ENCODE measurements at regions not wholly inside any gene's neighbourhood (a gene's known extent, or its start where the extent isn't known, plus 50 kb on each side); places are given as distances from the start of the nearest gene placed in this dataset.

GRCh38 chr18:78884502-78884901, 95.1 kb upstream of the SALL3 start:
- no peak for TF ChIP-seq ISL1 (CRISPR knock-in tag; IDR thresholded peaks at IDR 0.05)
- no peak for TF ChIP-seq ZNF565 (CRISPR knock-in tag; conservative IDR thresholded peaks at IDR 0.05; ENCODE audit: low read depth)
- no peak for TF ChIP-seq CREB5 (CRISPR knock-in tag; IDR thresholded peaks at IDR 0.05; ENCODE audit: low read depth)
- TF ChIP-seq BACH2 (CRISPR knock-in tag; IDR thresholded peaks at IDR 0.05; ENCODE audit: borderline replicate concordance) = no peak
- no peak for TF ChIP-seq TCF4 (CRISPR knock-in tag; IDR thresholded peaks at IDR 0.05; ENCODE audit: borderline replicate concordance)
- no peak for TF ChIP-seq RARB (CRISPR knock-in tag; IDR thresholded peaks at IDR 0.05)
- no peak for TF ChIP-seq ZFP3 (CRISPR knock-in tag; IDR thresholded peaks at IDR 0.05)
- TF ChIP-seq ZNF70 (CRISPR knock-in tag; IDR thresholded peaks at IDR 0.05) = no peak
- no peak for TF ChIP-seq TSHZ2 (CRISPR knock-in tag; IDR thresholded peaks at IDR 0.05)
- no peak for TF ChIP-seq PPARA (CRISPR knock-in tag; IDR thresholded peaks at IDR 0.05; ENCODE audit: borderline replicate concordance)
- TF ChIP-seq TOX (CRISPR knock-in tag; IDR thresholded peaks at IDR 0.05; ENCODE audit: borderline replicate concordance) = no peak
- no peak for TF ChIP-seq ZNF8 (CRISPR knock-in tag; IDR thresholded peaks at IDR 0.05)
- no peak for TF ChIP-seq ARNTL (CRISPR knock-in tag; IDR thresholded peaks at IDR 0.05; ENCODE audit: borderline replicate concordance, low read depth)
